GM12865 (cell line): ENCODE measurements at regions not wholly inside any gene's neighbourhood (a gene's known extent, or its start where the extent isn't known, plus 50 kb on each side); places are given as distances from the start of the nearest gene placed in this dataset.

Source experiments
- DNase-seq: peaks from one replicate; pipeline ENCODE4 v3.0.0; 2010; ENCODE audit warnings: low read depth
- H3K4me3 ChIP-seq: 2 replicates; pipeline ENCODE4 v1.5.1; 2011; ENCODE audit warnings: mild to moderate bottlenecking, low read depth, low read length, control low read depth
- CTCF ChIP-seq: IDR thresholded peaks from 2 replicates; pipeline ENCODE4 v1.5.1; 2011; ENCODE audit warnings: low read length, control low read depth, low read depth, inconsistent platforms; ENCODE audit not compliant: insufficient read depth; ENCODE audit errors: missing control alignments

- no peak for DNase-seq
- TF ChIP-seq CTCF: no peak
- H3K4me3 ChIP-seq: no peak overlapping the region
These were observed 305.8 kb downstream of the CDH26 start for GRCh38 chr20:60263725-60264709.

GRCh38 chr20:60266177-60266823, 308.1 kb downstream of the CDH26 start:
- TF ChIP-seq CTCF: no peak
- DNase-seq: no peak
- H3K4me3 ChIP-seq: no peak overlapping the region

GRCh38 chr20:60268491-60268890, 310.3 kb downstream of the CDH26 start:
- DNase-seq: no peak
- no peak for TF ChIP-seq CTCF
- H3K4me3 ChIP-seq: no peak overlapping the region

- no peak for TF ChIP-seq CTCF
- H3K4me3 ChIP-seq: no peak overlapping the region
- DNase-seq: no peak
These were observed 311.4 kb downstream of the CDH26 start for GRCh38 chr20:60269573-60270162.

- no peak for TF ChIP-seq CTCF
- DNase-seq: no peak
These were observed 312.1 kb downstream of the CDH26 start for GRCh38 chr20:60270341-60270740.

GRCh38 chr20:60271597-60271996, 313.4 kb downstream of the CDH26 start:
- no peak for TF ChIP-seq CTCF
- DNase-seq: no peak
- H3K4me3 ChIP-seq: no peak overlapping the region

More at GRCh38 chr20:60270341-60270740, 312.1 kb downstream of the CDH26 start:
- H3K4me3 ChIP-seq: no peak overlapping the region
